Mucosa of rectum (tissue), 2 donors: ENCODE measurements at regions not wholly inside any gene's neighbourhood (a gene's known extent, or its start where the extent isn't known, plus 50 kb on each side); places are given as distances from the start of the nearest gene placed in this dataset.

Experiments
- H3K27ac ChIP-seq, 2 donors: one replicate each; pipeline ENCODE4 v1.7.0; 2013; ENCODE audit warnings: inconsistent platforms in 2 of 2, low read depth in 2 of 2, low read length in 2 of 2
- H3K27me3 ChIP-seq, 2 donors: one replicate each; pipeline ENCODE4 v1.7.0; 2013; ENCODE audit warnings: low read length in 2 of 2; ENCODE audit not compliant: control insufficient read depth in 2 of 2, insufficient read depth in 2 of 2
- H3K36me3 ChIP-seq, 2 donors: one replicate each; pipeline ENCODE4 v1.7.0; 2013; ENCODE audit warnings: low read length in 2 of 2; ENCODE audit not compliant: control insufficient read depth in 2 of 2, insufficient read depth in 2 of 2
- H3K4me1 ChIP-seq, 2 donors: one replicate each; pipeline ENCODE4 v1.7.0; 2013; ENCODE audit warnings: low read length in 2 of 2, mild to moderate bottlenecking in 1 of 2; ENCODE audit not compliant: control insufficient read depth in 2 of 2, insufficient read depth in 2 of 2
- H3K4me3 ChIP-seq, 2 donors: one replicate each; pipeline ENCODE4 v1.7.0; 2013; ENCODE audit warnings: low read length in 2 of 2
- H3K9ac ChIP-seq, 2 donors: one replicate each; pipeline ENCODE4 v1.7.0; 2013; ENCODE audit warnings: low read length in 2 of 2, low read depth in 1 of 2, mild to moderate bottlenecking in 1 of 2
- H3K9me3 ChIP-seq, 2 donors: one replicate each; pipeline ENCODE4 v1.7.0; 2013; ENCODE audit warnings: low read length in 2 of 2; ENCODE audit not compliant: control insufficient read depth in 2 of 2
- donor health status: healthy.
- donor health status: Normal muscosa, but diverticular disease.

DNA sequence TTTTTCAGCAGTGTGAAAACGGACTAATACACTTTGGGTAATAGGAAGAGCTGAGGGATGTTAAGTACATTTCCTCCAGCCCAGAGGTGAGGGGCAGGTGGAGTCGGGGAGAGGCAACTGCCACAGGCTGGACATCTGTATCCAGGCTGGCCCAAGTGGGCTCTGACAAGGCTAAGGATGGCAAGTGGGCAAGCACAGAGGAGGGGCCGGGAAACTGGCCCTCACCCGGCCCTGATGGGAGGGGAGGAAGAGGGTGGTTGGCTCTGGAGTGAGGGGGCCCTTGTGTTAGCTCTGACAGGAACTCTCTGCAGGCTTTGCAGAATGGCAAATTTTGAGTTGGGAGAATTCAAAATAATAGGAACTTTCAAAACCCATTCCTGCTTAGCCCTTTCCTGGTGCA is 251.0 kb upstream of the TNRC6C start:
- Histone ChIP-seq H3K4me1 (no peaks in the 10 kb centered on the region), H3K9ac (no peak overlapping the region), H3K36me3 (no peaks in the 10 kb centered on the region), H3K27ac (no peak overlapping the region), H3K9me3 (peaks cover 2 to 9% of the 10 kb centered on the region in 2 donors), H3K27me3 (no peaks in the 10 kb centered on the region), H3K4me3 (no peak overlapping the region)

- H3K9ac ChIP-seq: no peak overlapping the region
- no peaks in the 10 kb centered on the region for H3K4me1 ChIP-seq
- H3K4me3 ChIP-seq: no peak overlapping the region
- H3K9me3 ChIP-seq: peaks cover 2 to 9% of the 10 kb centered on the region in 2 donors
- H3K27ac ChIP-seq: no peak overlapping the region
- H3K36me3 ChIP-seq: no peaks in the 10 kb centered on the region
- no peaks in the 10 kb centered on the region for H3K27me3 ChIP-seq
Measured at GRCh38 chr17:77708049-77708448, 250.5 kb upstream of the TNRC6C start.

DNA sequence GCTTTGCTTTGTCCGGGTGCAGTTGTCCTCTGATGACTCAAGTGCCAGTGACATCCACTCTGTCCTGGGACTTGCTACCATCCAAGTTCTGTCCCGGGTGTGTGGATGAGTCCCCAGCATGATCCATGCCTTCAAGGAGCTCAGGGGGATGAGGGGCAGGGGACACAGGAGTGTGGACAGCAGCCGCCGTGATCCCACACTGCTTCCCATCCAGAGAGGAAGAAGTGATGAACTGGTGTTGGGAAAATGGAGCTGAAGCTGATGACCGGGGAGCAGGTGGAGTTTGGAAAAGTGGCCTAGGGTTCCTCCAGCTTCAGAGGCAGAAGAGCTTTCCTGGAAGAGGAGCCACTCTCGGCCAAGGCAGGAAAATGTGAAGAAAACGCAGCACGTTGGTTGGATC is 249.6 kb upstream of the TNRC6C start:
- Histone ChIP-seq H3K4me3 (no peak overlapping the region), H3K9me3 (peaks cover 0 to 9% of the 10 kb centered on the region in 2 donors), H3K4me1 (no peaks in the 10 kb centered on the region), H3K36me3 (no peaks in the 10 kb centered on the region), H3K27ac (no peak overlapping the region), H3K9ac (no peak overlapping the region), H3K27me3 (no peaks in the 10 kb centered on the region)

GRCh38 chr17:77709594-77709993 is 248.9 kb upstream of the TNRC6C start:
- Histone ChIP-seq H3K4me1 (no peaks in the 10 kb centered on the region), H3K27ac (no peak overlapping the region), H3K9me3 (peaks cover 0 to 6% of the 10 kb centered on the region in 2 donors), H3K27me3 (no peaks in the 10 kb centered on the region), H3K4me3 (no peak overlapping the region), H3K9ac (no peak overlapping the region), H3K36me3 (no peaks in the 10 kb centered on the region)

DNA sequence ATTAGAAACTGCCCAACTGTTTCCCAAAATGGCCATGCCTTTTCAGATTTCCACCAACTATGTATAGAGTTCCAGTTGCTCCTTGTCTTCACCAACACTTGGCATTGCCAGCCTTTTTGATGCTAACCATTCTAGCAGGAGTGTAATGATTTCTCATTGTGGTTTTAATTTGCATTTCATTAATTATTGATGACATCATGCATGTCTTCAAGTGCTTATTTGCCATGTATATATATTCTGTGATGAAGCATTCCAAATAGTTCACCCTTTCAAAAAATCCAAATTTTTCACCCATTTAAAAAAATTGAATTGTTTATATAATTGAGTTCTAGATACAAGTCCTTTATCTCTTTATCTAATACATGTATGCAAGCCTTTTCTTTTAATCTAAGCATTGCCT is 245.9 kb upstream of the TNRC6C start:
- Histone ChIP-seq H3K9me3 (no peaks in the 10 kb centered on the region), H3K36me3 (no peaks in the 10 kb centered on the region), H3K27ac (no peak overlapping the region), H3K4me1 (no peaks in the 10 kb centered on the region), H3K4me3 (no peak overlapping the region), H3K27me3 (no peaks in the 10 kb centered on the region), H3K9ac (no peak overlapping the region)

- Histone ChIP-seq H3K27me3 (no peaks in the 10 kb centered on the region), H3K4me3 (no peak overlapping the region), H3K4me1 (no peaks in the 10 kb centered on the region)
Measured at GRCh38 chr17:77716289-77716926, 242.1 kb upstream of the TNRC6C start.

GRCh38 chr17:77717941-77718668 is 240.4 kb upstream of the TNRC6C start:
- Histone ChIP-seq H3K4me3 (no peak overlapping the region), H3K27me3 (no peaks in the 10 kb centered on the region), H3K4me1 (no peaks in the 10 kb centered on the region), H3K9ac (no peak overlapping the region), H3K27ac (no peak overlapping the region), H3K9me3 (no peaks in the 10 kb centered on the region), H3K36me3 (no peaks in the 10 kb centered on the region)

More at GRCh38 chr17:77716289-77716926, 242.1 kb upstream of the TNRC6C start:
- no peak overlapping the region for H3K27ac ChIP-seq
- no peaks in the 10 kb centered on the region for H3K9me3 ChIP-seq
- no peaks in the 10 kb centered on the region for H3K36me3 ChIP-seq
- H3K9ac ChIP-seq: no peak overlapping the region

- no peaks in the 10 kb centered on the region for H3K27me3 ChIP-seq
- no peaks in the 10 kb centered on the region for H3K9me3 ChIP-seq
- H3K4me1 ChIP-seq: no peaks in the 10 kb centered on the region
- no peak overlapping the region for H3K4me3 ChIP-seq
- H3K36me3 ChIP-seq: no peaks in the 10 kb centered on the region
- H3K9ac ChIP-seq: no peak overlapping the region
- H3K27ac ChIP-seq: no peak overlapping the region
Measured at GRCh38 chr17:77718669-77718961, 239.9 kb upstream of the TNRC6C start.

- Histone ChIP-seq H3K36me3 (no peaks in the 10 kb centered on the region), H3K9ac (no peak overlapping the region), H3K4me1 (no peaks in the 10 kb centered on the region), H3K4me3 (no peak overlapping the region), H3K27me3 (no peaks in the 10 kb centered on the region), H3K27ac (no peak overlapping the region), H3K9me3 (no peaks in the 10 kb centered on the region)
Measured at GRCh38 chr17:77719806-77720205, 238.7 kb upstream of the TNRC6C start.

DNA sequence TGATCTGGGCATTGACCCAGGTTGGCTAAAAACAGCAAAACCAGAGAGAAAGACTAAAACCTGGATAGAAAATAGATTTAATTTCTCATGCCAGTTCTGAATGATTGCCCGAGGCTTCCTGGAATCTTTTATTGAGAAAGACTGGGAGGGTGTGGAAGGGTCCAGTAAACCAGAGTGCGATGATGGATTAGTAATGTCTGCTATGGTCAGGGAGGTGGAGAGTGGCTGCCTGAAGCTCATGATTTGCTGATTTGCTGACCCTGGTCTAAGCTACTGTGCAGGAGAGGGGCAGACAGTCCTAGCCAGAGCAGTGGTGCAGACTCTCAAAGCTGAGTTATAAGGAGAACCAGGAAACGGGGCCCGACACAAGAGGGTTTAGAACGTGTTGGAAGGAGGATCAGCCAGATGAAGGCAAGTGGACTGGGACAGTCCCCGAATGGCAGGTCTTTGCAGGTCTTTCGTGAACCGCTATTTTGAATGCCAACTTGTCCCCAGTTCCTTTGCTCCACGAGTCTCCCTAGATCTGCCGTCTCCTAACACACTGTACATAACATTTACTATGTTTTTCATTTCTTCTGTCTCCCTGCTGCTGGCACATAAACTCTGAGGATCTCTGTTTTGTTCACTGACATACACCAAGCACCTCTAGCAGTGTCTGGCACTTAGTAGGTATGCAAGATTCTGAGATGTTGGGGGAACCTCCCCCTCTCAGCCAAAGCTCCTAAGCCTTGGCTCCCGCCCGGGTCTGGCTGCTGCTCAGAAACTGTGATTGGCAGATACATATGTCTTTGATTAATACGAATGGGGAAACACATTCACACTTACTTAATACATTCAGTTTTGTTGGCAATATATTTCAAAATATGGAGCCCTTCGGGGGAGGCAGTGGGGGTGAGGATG is 237.3 kb upstream of the TNRC6C start:
- no peak overlapping the region for H3K4me3 ChIP-seq
- no peaks in the 10 kb centered on the region for H3K27me3 ChIP-seq
- no peaks in the 10 kb centered on the region for H3K36me3 ChIP-seq
- no peak overlapping the region for H3K27ac ChIP-seq
- no peaks in the 10 kb centered on the region for H3K9me3 ChIP-seq
- no peak overlapping the region for H3K9ac ChIP-seq
- no peaks in the 10 kb centered on the region for H3K4me1 ChIP-seq
